GM19328 (cell line): ENCODE measurements at regions not wholly inside any gene's neighbourhood (a gene's known extent, or its start where the extent isn't known, plus 50 kb on each side); places are given as distances from the start of the nearest gene placed in this dataset.
"Not testable (repeated sequence)": the region's sequence is repeated elsewhere in the genome, so short reads cannot be mapped to it uniquely, and the experiment has no call there.

Experiments used
- ATAC-seq: cut with Tn5 transposase; IDR thresholded peaks from one replicate; pipeline ENCODE4 v1.9.1; 2021; ENCODE audit warnings: mild to moderate bottlenecking, moderate library complexity; ENCODE audit not compliant: unreplicated experiment

DNA sequence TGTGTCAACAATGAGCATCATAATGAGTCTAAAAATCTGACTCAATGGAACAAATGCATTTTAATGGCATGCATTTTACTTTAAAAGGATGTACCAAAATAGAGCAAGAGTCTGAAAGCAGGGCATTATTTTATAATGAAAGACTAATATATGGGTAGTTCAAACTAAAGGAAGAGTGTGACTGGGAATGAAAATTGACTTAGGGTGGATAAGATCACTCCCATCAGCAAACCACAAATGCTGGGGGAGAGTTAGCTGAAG is 114.7 kb downstream of the SOX4 start:
- no peak for ATAC-seq

- no peak for ATAC-seq
These were observed 116.7 kb downstream of the SOX4 start for GRCh38 chr6:21710216-21710615.

- no peak for ATAC-seq
These were observed 117.5 kb downstream of the SOX4 start for GRCh38 chr6:21710908-21711627.

DNA sequence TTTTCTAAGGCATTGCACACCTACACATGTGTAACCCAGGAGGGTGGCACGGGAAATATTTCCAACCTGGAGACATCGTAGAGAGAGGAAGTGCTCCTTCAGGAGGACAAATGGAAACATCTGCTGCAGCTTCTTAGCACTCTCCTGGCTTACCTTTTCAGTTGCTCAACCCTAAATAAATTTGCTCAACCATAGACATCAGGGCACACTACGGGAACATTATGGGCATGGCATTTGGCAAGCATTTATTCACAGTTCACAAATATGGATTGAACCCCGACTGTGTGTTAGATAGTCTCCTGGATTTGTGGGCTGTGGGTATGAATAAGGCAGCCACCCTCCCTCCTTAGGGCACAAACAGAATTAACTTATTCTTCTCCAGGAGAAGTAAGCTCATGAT is 118.7 kb downstream of the SOX4 start:
- no peak for ATAC-seq

DNA sequence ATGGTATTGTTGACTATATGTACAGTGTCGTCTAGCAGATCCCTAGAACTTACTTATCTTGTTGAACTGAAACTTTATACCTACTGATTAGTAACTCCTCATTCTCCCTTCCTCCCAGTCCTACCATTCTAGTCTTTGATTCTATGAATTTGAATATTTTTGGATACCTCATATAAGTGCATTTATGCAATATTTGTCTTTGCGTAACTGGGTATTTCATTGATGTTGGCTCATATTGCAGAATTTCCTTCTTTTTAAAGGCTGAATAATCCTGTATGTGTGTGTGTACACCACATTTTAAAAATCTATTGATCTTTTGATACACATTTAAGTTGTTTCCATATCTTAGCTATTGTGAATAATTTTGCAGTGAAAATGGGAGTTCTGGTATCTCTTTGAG is 119.9 kb downstream of the SOX4 start:
- ATAC-seq = no peak

DNA sequence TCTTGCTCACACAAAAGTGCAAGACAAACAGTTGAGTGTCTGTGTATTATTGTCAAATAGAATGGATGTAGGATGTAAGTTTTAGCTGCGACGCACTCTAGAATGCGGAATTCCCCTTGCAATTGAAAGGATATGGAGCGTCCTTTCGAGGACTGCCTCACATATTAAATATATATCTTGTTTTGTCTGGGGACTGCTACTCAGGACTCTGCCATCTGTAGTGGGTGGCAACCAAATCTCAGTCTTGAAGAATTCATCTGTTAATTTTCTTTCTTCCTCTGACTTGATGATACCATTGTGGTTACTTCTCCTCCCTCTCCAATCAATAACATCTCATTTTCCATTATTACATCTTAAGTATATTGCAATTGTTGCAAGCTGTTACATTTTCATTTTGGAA is 121.6 kb downstream of the SOX4 start:
- no peak for ATAC-seq

- no peak for ATAC-seq
These were observed 129.0 kb downstream of the SOX4 start for GRCh38 chr6:21722510-21722909.

- ATAC-seq = no peak
These were observed 133.1 kb downstream of the SOX4 start for GRCh38 chr6:21726676-21727075.

- no peak for ATAC-seq
These were observed 134.6 kb downstream of the SOX4 start for GRCh38 chr6:21728141-21728540.

DNA sequence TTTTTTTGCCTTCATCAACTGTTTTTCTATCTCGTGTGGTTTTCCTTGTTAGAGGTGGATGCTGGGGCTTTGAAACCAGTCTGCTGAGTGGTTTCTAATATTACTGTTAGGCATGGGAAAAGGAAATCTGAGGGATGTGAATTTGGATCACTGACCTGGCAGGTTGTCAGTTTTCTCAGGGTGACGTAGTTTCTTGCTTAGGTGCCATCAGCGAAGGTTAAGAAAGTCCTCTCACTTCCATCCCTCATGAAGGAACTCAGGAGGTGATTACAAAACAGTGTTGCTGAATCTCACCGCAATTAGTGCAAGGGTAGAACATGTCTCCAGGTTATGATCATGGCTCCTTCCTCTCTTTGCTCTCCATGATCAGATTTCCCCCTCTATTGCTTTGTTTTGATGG is 135.9 kb downstream of the SOX4 start:
- ATAC-seq = no peak

DNA sequence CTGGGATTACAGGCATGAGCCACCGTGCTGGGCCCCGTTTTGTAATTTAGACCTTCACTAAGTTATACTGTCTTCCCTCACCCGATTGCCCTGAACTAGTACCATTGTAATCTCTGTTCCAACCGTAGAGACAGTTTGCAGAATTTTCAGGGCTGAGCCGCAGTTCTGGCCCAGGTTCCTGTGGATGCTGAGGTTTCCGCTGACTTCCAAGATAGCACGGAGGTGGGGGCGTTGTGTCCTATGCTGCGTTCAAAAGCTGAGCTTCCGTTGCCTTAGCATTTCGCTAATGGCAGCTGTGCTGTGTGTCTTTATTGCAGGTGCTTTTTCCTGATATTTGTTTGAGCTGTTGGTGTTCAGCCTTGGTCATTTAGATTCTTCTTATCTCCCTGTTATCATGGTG is 137.0 kb downstream of the SOX4 start:
- ATAC-seq = no peak

GRCh38 chr6:21731411-21732031 is 138.0 kb downstream of the SOX4 start:
- ATAC-seq = no peak

- not testable (repeated sequence) for ATAC-seq
These were observed 138.6 kb downstream of the SOX4 start for GRCh38 chr6:21732032-21732730.

DNA sequence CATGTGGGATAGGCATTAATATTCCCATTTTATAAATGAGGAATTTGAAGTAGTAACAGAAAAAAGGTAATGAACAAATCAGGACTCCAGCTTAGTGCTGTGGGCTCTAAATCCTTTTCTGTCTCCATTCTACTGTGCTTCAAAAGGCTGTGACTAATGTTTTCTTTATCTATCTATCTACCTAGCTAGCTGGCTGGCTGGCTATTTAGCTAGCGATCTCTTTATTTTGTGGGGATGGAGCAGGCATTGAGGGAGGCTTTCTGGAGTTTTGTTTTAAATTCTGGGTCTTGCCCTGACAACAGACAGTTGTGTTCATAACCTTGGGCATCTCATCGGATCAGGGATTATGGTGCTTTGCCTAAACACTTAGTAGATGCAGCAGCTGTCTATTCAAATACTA is 139.2 kb downstream of the SOX4 start:
- ATAC-seq = no peak

DNA sequence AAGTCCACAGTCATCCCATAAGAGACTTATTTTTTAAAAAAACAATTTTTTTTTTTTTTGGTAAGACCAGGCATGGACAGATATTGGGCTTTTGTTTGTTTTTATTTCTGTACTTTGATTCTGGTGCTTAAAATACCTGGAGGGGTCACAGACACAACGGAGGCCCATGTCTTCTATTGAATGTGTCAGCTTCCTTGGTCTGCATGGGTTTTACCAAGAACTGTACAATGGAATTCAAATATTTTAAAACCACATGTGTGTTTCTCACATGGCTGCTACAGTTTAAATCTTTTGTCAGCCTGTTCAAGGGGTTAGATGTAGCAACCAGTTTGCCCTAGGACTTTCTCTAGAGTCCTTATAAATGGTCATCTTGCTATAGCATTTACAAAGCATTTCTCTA is 139.8 kb downstream of the SOX4 start:
- no peak for ATAC-seq

DNA sequence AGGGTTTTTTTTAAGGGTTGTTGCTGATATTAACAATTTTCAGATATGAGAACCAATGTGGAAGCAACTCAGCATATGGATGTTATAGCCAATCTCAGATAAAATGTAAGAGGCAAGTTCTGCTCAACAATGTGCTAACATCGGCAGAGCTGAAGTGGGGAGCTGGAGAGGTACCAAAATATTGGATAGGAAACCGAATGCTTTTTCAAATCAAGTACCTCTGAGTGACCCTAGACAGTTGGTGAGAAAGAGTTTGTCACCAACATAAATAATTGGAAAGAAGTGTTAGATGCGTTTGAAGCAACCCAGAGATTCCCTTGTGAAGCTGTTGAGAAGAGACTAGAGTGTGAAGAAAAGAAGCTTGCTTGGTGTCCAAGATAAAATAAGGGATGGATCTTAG is 140.7 kb downstream of the SOX4 start:
- no peak for ATAC-seq

- no peak for ATAC-seq
These were observed 144.9 kb downstream of the SOX4 start for GRCh38 chr6:21738180-21739094.

- no peak for ATAC-seq
These were observed 145.7 kb downstream of the SOX4 start for GRCh38 chr6:21739241-21739640.

DNA sequence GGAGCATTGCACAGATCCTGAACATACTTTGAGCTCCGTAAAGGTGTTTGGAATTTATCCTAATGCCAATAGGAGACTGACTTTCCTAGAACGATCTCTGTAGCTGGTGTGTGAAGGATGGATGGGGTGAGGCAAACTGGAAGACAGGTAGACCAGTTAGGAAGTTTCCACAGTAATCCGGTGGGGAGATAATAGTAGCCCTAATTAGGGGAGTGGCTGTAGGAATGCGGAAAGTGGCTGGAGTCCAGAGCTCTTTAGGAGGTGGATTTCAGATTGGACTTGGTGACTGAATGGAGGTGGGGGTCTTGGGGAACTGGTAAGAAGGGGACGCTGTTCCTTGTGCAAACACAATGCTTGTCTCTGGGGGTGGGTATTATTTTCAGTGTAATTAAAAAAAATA is 146.3 kb downstream of the SOX4 start:
- ATAC-seq = no peak

DNA sequence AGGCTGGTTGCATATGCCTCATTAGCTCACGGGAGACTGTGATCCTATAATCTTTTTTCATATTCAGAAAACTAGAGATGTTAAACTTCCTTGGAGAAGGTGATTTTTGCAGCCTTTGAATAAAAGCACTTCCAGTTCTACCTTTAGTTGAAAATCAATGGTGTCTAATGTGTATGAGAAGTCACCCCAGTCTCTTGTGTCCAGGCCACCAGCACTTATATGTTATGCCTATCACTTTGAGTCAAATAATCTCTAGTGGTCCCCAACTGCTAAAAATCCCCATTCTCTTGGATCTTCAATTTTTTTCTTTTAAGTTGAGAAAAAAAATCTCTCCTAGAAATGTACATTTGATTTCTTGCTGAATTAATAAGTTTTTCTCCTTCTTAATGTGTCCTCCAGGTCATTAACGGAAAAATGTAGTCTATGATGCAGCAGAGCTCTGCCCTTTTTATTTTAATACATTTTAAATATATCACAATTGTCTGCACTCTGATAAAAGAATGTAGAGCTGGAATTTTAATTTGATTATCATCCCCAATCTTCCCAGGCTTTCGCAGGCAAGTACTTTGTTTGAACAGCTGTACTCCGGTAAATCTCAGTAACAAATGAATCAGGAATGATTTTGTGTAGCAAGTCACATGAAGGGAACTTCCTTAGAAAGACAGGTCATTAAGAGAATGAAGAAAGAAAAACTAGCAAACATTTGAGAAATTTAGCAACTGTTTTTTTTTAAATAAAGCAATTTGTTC is 147.0 kb downstream of the SOX4 start:
- no peak for ATAC-seq
